ENCODE measurements at regions not wholly inside any gene's neighbourhood (a gene's known extent, or its start where the extent isn't known, plus 50 kb on each side); places are given as distances from the start of the nearest gene placed in this dataset.
"Not testable (repeated sequence)": the region's sequence is repeated elsewhere in the genome, so short reads cannot be mapped to it uniquely, and the experiment has no call there.

DNA sequence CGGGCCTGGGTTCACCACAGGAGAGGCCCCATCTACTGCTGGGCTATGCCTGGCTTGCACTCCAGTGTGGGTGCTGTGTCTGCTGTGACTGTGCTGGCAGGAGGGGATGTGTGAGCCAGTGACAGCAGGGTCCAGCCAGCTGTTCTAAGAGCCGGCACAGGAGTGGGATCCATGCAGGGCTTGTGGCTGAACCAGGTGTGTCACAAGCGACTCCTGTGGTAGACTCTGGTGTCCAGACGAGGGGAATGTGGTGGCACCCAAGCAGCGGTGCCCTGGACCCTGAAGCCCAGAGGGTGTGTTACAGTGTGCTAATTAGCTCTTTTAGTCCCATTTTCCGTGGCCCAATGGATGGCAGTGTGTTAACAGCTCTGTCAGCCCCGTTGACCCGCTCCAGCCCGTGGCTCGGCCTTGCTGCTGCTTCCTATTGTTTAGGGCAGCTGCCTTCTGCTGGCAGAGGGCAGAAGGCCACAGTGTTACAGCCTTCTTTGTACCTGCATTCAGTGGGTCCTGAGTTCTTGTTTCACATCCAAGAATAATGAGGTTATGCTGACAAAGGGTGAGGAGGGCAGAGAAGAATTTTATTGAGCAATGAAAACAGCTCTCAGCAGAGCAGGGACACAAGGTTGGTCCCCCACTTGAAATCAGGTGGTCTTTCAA is 78.5 kb upstream of the RNU6-1 start:
- DNase-seq (ENCODE audit: low spot score): no peak

GRCh38 chr15:67920524-67921240 is 80.8 kb upstream of the RNU6-1 start:
- no peak for DNase-seq (ENCODE audit: low spot score)

- DNase-seq (ENCODE audit: low spot score): no peak
Measured at GRCh38 chr15:67922106-67922675, 82.3 kb upstream of the RNU6-1 start.

DNA sequence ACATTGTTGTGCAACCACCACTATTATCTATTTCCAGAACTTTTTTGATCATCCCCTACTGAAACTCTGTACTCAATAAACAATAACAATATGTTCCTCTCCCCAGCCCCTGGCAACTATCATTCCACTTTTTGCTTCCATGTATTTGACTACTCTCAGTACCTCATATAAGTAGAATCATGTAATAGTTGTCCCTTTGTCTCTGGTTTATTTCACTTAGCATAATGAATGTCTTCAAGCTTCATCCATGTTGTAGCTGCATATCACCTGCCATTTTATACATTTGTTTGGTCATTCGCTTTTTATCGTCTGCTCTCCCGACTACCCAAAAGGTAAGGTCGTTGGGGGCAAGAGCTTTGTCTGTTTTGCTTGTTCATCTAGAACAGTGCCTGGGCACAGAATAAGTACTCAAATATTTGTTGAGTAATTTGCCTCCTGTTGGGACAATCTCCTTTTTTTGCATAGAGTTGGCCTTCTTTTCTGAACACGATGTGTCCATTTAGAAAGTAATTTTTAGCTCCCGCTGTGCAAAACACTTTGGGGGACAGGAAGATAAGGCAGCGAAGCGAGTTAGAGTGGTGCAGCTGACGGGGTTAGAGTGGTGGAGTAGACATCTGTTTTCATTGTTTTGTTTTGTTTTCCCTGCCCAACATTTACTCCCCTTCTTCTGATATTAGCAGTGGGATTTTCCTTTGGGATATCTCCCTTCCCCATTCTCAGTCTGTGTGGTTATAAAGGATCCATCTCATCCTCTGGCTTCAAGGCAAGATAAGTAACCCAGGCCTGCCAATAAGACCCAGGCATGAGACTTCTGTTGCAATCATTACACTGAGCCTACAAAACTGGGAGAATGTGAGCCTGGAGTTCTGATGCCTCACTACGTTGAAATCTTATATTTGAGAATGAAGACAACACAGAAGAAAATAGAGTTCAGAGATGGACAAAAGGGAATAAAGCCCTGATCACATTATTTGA is 83.4 kb upstream of the RNU6-1 start:
- no peak for DNase-seq (ENCODE audit: low spot score)

GRCh38 chr15:67924359-67924974 is 84.6 kb upstream of the RNU6-1 start:
- no peak for DNase-seq (ENCODE audit: low spot score)

DNA sequence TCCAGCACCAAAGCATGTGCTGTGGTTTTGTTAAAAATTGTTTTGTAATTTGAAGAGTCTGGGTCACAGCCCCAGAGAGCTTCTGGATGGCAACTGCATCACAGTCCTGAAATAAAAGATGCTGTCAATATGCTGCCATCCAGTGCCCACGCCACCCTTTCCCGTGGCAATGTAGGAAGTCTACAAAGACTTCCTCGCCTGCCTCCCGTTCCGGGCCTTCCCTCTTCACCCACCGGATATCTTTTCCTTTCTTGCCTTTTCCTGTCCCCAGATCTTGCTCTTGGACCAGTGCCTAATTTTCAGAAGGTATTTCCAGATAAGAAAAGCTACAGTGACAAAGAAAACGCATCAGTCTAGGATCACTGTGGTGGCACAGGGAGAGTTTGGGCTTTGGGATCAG is 85.3 kb upstream of the RNU6-1 start:
- DNase-seq (ENCODE audit: low spot score): no peak

GRCh38 chr15:67927501-67928168 is 87.8 kb upstream of the RNU6-1 start:
- DNase-seq (ENCODE audit: low spot score): no peak

GRCh38 chr15:67928666-67929065 is 88.8 kb upstream of the RNU6-1 start:
- no peak for DNase-seq (ENCODE audit: low spot score)

- DNase-seq (ENCODE audit: low spot score): no peak
Measured at GRCh38 chr15:67930720-67931119, 90.9 kb upstream of the RNU6-1 start.

GRCh38 chr15:67931861-67932260 is 92.0 kb upstream of the RNU6-1 start:
- no peak for DNase-seq (ENCODE audit: low spot score)

- not testable (repeated sequence) for DNase-seq (ENCODE audit: low spot score)
Measured at GRCh38 chr15:67934126-67934525, 94.3 kb upstream of the RNU6-1 start.

GRCh38 chr15:67935244-67935643 is 95.4 kb upstream of the RNU6-1 start:
- no peak for DNase-seq (ENCODE audit: low spot score)

DNA sequence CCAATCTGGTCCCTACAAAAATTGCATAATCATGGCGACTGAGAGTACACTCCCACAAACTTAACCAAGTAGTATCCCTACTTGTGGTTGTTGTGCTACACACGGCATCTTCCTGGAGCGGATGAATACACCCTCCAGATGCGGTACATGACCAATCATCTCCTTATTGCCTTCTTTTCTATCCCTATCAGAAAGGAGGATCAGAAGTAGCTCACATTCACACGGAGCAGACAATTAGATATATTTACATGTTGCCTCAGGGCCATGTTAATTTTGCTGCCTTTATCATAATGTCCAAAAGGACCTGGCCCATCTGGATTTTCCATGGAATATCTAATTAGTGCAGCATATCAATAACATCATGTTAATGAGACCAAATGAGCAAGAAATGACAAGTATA is 96.4 kb upstream of the RNU6-1 start:
- DNase-seq (ENCODE audit: low spot score): no peak

- DNase-seq (ENCODE audit: low spot score): no peak
Measured at GRCh38 chr15:67937153-67937761, 97.4 kb upstream of the RNU6-1 start.

DNA sequence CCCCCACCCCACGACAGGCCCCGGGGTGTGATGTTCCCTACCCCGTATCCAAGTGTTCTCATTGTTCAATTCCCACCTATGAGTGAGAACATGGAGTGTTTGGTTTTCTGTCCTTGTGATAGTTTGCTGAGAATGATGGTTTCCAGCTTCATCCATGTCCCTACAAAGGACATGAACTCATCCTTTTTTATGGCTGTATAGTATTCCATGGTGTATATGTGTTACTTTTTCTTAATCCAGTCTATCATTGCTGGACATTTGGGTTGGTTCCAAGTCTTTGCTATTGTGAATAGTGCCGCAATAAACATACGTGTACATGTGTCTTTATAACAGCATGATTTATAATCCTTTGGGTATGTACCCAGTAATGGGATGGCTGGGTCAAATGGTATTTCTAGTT is 99.3 kb upstream of the RNU6-1 start:
- DNase-seq (ENCODE audit: low spot score): not testable (repeated sequence)

DNA sequence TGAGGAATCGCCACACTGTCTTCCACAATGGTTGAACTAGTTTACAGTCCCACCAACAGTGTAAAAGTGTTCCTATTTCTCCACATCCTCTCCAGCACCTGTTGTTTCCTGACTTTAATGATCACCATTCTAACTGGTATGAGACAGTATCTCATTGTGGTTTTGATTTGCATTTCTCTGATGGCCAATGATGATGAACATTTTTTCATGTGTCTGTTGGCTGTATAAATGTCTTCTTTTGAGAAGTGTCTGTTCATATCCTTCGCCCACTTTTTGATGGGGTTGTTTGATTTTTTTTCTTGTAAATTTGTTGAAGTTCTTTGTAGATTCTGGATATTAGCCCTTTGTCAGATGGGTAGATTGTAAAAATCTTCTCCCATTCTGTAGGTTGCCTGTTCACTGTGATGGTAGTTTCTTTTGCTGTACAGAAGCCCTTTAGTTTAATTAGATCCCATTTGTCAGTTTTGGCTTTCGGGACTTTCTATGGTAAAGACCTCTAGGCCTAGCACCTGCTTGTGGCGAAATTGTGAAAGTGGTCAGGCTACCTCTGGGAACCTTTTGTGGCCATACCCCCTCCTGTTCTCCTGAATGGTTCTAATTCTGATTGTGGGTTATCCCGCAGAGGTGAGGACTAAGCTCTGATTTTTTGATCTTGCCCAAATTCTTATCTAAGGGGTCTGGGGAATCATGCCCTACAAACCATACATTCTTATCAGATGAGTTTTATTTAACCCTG is 99.9 kb upstream of the RNU6-1 start:
- DNase-seq (ENCODE audit: low spot score): not testable (repeated sequence)

GRCh38 chr15:67940324-67940719 is 100.5 kb upstream of the RNU6-1 start:
- no peak for DNase-seq (ENCODE audit: low spot score)

GRCh38 chr15:67941648-67942310 is 101.9 kb upstream of the RNU6-1 start:
- DNase-seq (ENCODE audit: low spot score): no peak

DNA sequence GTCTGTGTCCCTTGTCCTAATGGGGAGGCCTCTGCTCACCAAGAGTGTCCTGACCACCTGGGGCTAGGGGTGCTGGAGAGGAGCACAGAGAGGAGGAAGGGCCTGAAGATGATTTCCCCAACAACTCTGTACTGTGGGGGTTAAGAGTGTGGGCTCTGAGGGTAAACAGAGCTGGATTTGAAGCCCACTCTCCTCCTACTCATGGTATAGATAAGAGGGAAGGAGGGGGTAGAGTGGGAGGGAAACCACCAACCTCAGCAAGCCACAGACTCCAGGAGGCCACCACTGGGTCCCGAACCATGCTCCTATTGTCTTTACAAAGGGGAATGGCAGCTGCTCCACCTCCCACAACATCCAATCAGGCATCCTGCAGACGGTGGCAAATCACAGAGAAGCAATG is 103.6 kb upstream of the RNU6-1 start:
- no peak for DNase-seq (ENCODE audit: low spot score)
